IMR-90 (cell line): ENCODE measurements at regions not wholly inside any gene's neighbourhood (a gene's known extent, or its start where the extent isn't known, plus 50 kb on each side); places are given as distances from the start of the nearest gene placed in this dataset.

Experiments
- ATAC-seq: fragments of 200-7000 bp; cut with Tn5 transposase; 2 replicates; pipeline ENCODE4 v1.9.1; 2020; ENCODE audit warnings: low read depth, mild to moderate bottlenecking, moderate library complexity
- BruUV-seq: library from RNA; stranded (reverse); fragments of 400-500 nt; replicated peaks from 2 replicates; lab custom pipeline; 2021; lab: Mats Ljungman, UMichigan
- CTCF ChIA-PET: fragments of 300-600 bp; formaldehyde crosslinking; extraction: SDS; loops from one replicate; lab custom pipeline; 2021; ENCODE audit warnings: antibody characterized with exemption; lab: Yijun Ruan, JAX
- POLR2A ChIA-PET: fragments of 300-600 bp; sonication (Branson Sonifier 250); formaldehyde crosslinking; loops from one replicate; lab custom pipeline; 2022; ENCODE audit warnings: antibody characterized with exemption; ENCODE audit not compliant: unreplicated experiment; lab: Charles Lee
- DNase-seq: peaks from one replicate; pipeline ENCODE4 v3.0.0; 2013
- H2AFZ ChIP-seq: replicated peaks from 2 replicates; pipeline ENCODE3; 2013; ENCODE audit warnings: low read length, mild to moderate bottlenecking; ENCODE audit not compliant: poor library complexity
- H2AK5ac ChIP-seq: 2 replicates; pipeline ENCODE4 v1.6.1; 2013; ENCODE audit warnings: low read depth, low read length, inconsistent platforms
- H2AK9ac ChIP-seq: replicated peaks from 2 replicates; pipeline ENCODE3; 2013; ENCODE audit warnings: mild to moderate bottlenecking, low read depth, low read length, moderate library complexity; ENCODE audit not compliant: poor library complexity
- H2BK120ac ChIP-seq: 2 replicates; pipeline ENCODE4 v1.6.1; 2013; ENCODE audit warnings: low read depth, low read length, inconsistent platforms
- H2BK15ac ChIP-seq: 3 replicates; pipeline ENCODE4 v1.6.1; 2013; ENCODE audit warnings: low read depth, low read length, inconsistent platforms
- H2BK20ac ChIP-seq: 2 replicates; pipeline ENCODE4 v1.6.1; 2013; ENCODE audit warnings: low read depth, mild to moderate bottlenecking, inconsistent platforms, low read length, moderate library complexity
- H2BK5ac ChIP-seq: 2 replicates; pipeline ENCODE4 v1.6.1; 2013; ENCODE audit warnings: mild to moderate bottlenecking, low read depth, low read length, inconsistent platforms; ENCODE audit not compliant: poor library complexity, severe bottlenecking
- H3K14ac ChIP-seq: replicated peaks from 2 replicates; pipeline ENCODE4 v1.6.1; 2013; ENCODE audit warnings: low read depth, low read length, inconsistent platforms
- H3K18ac ChIP-seq: 2 replicates; pipeline ENCODE4 v1.6.1; 2013; ENCODE audit warnings: low read depth, low read length, control low read depth
- H3K23ac ChIP-seq: 2 replicates; pipeline ENCODE4 v1.6.1; 2013; ENCODE audit warnings: low read depth, low read length, inconsistent platforms
- H3K27ac ChIP-seq: 2 replicates; pipeline ENCODE4 v1.5.1; 2013; ENCODE audit warnings: mild to moderate bottlenecking, control low read depth, low read length; ENCODE audit not compliant: insufficient read depth
- H3K27me3 ChIP-seq: 2 replicates; pipeline ENCODE4 v1.6.1; 2013; ENCODE audit warnings: low read length; ENCODE audit not compliant: control insufficient read depth, insufficient read depth
- H3K36me3 ChIP-seq: 2 replicates; pipeline ENCODE4 v1.6.1; 2013; ENCODE audit warnings: low read length, mixed read lengths; ENCODE audit not compliant: control insufficient read depth, insufficient read depth
- H3K4ac ChIP-seq: 2 replicates; pipeline ENCODE4 v1.6.1; 2013; ENCODE audit warnings: low read depth, low read length, inconsistent platforms
- H3K4me1 ChIP-seq: 2 replicates; pipeline ENCODE4 v1.6.1; 2013; ENCODE audit warnings: low read length, mixed read lengths; ENCODE audit not compliant: control insufficient read depth, insufficient read depth
- H3K4me2 ChIP-seq: 2 replicates; pipeline ENCODE4 v1.6.1; 2013; ENCODE audit warnings: low read depth, mild to moderate bottlenecking, control low read depth, low read length, moderate library complexity
- H3K4me3 ChIP-seq: 2 replicates; pipeline ENCODE4 v1.5.1; 2013; ENCODE audit warnings: low read depth, mild to moderate bottlenecking, control low read depth, low read length, moderate library complexity; ENCODE audit not compliant: insufficient read depth
- H3K56ac ChIP-seq: 2 replicates; pipeline ENCODE4 v1.6.1; 2013; ENCODE audit warnings: low read length, inconsistent platforms; ENCODE audit not compliant: insufficient read depth; ENCODE audit errors: extremely low read depth
- H3K79me1 ChIP-seq, 2 experiments: 2 replicates each; pipeline ENCODE4 v1.6.1; 2013; ENCODE audit warnings: low read length in 2 of 2, inconsistent platforms in 1 of 2, low read depth in 1 of 2
- H3K9ac ChIP-seq: 2 replicates; pipeline ENCODE4 v1.6.1; 2013; ENCODE audit warnings: low read depth, low read length, control low read depth
- H3K9me1 ChIP-seq: 2 replicates; pipeline ENCODE4 v1.6.1; 2013; ENCODE audit warnings: low read length, inconsistent platforms; ENCODE audit not compliant: insufficient read depth
- H3K9me3 ChIP-seq: 2 replicates; pipeline ENCODE4 v1.6.1; 2013; ENCODE audit warnings: low read length; ENCODE audit not compliant: control insufficient read depth, insufficient read depth
- H4K20me1 ChIP-seq: 2 replicates; pipeline ENCODE4 v1.6.1; 2013; ENCODE audit warnings: low read length, inconsistent platforms; ENCODE audit not compliant: insufficient read depth
- H4K5ac ChIP-seq: 2 replicates; pipeline ENCODE4 v1.6.1; 2013; ENCODE audit warnings: mild to moderate bottlenecking, low read depth, low read length, control low read depth
- H4K8ac ChIP-seq, 2 experiments: 2 replicates each; pipeline ENCODE4 v1.6.1; 2013; ENCODE audit warnings: low read depth in 2 of 2, low read length in 2 of 2, control low read depth in 1 of 2, inconsistent platforms in 1 of 2
- H4K91ac ChIP-seq: 2 replicates; pipeline ENCODE4 v1.6.1; 2013; ENCODE audit warnings: low read depth, low read length, inconsistent platforms; ENCODE audit not compliant: insufficient read depth
- RAD21 ChIP-seq: IDR thresholded peaks from 2 replicates; pipeline ENCODE4 v1.6.1; 2012; ENCODE audit warnings: low read length, improper control_type of control experiment
- WGBS, 2 experiments: methylation state at CpG; one replicate each; pipeline versions ENCODE4 v1.1.5 to v1.1.7; 2013; ENCODE audit warnings: missing lambda C conversion rate in 2 of 2; ENCODE audit not compliant: insufficient read length in 1 of 2; ENCODE audit errors: extremely low coverage in 2 of 2; 5-methylcytosine and 5-hydroxymethylcytosine counted together
- dilution Hi-C: fragments of 300-500 bp; cut with HindIII; formaldehyde crosslinking; loops from one replicate; pipeline ENCODE4 v1.14.3; 2018; ENCODE audit warnings: low sequenced_read_pairs; ENCODE audit not compliant: unreplicated experiment
- in situ Hi-C: fragments of 300-500 bp; cut with MboI; formaldehyde crosslinking; loops from 3 replicates; pipeline ENCODE4 v1.14.3; 2019; ENCODE audit warnings: low sequenced_read_pairs, inconsistent platforms, mixed read lengths
- intact Hi-C: fragments of 100-400 bp; cut with micrococcal nuclease; formaldehyde crosslinking; loops from 2 replicates; pipeline ENCODE4 v1.10.0; 2022

GRCh38 chr11:39288011-39288410 lies 2171.4 kb downstream of the LRRC4C start:
- ChIA-PET POLR2A (no interaction called here), CTCF (no interaction called here)
- dilution Hi-C loops = no loop called here
- no CpG with 5 or more reads among the region's 4 CpGs for WGBS, 2 experiments
- no peak overlapping the region for H4K5ac ChIP-seq
- no peaks in the 10 kb centered on the region for H4K20me1 ChIP-seq
- TF ChIP-seq RAD21 = no peak
- no peak overlapping the region for H3K56ac ChIP-seq
- no TSS peak for BruUV-seq
- ATAC-seq (no peak), DNase-seq (no peak)
- peaks cover 6% of the 10 kb centered on the region for H3K9me3 ChIP-seq
- intact Hi-C loops = no loop called here
- in situ Hi-C loops = no loop called here
- no peak overlapping the region for H2BK15ac ChIP-seq
- H3K23ac ChIP-seq = no peak overlapping the region
- no peak overlapping the region for H3K27ac ChIP-seq
- no peaks in the 10 kb centered on the region for H3K9me1 ChIP-seq
- H3K4me2 ChIP-seq = no peak overlapping the region
- H2AK5ac ChIP-seq = no peak overlapping the region
- no peaks in the 10 kb centered on the region for H3K27me3 ChIP-seq
- no peak overlapping the region for H2BK20ac ChIP-seq
- H4K91ac ChIP-seq = no peak overlapping the region
- H3K14ac ChIP-seq = no peak overlapping the region
- H3K4me1 ChIP-seq = no peaks in the 10 kb centered on the region
- no peak overlapping the region for H2BK120ac ChIP-seq
- no peak overlapping the region for H2BK5ac ChIP-seq
- H3K4ac ChIP-seq = no peak overlapping the region
- H3K18ac ChIP-seq = no peak overlapping the region
- no peak overlapping the region for H3K9ac ChIP-seq
- H4K8ac ChIP-seq = no peak overlapping the region
- H3K79me1 ChIP-seq = no peaks in the 10 kb centered on the region
- H2AFZ ChIP-seq = no peak overlapping the region
- no peak overlapping the region for H2AK9ac ChIP-seq
- no peaks in the 10 kb centered on the region for H3K36me3 ChIP-seq
- no peak overlapping the region for H3K4me3 ChIP-seq
